HepG2 (cell line): ENCODE measurements at regions not wholly inside any gene's neighbourhood (a gene's known extent, or its start where the extent isn't known, plus 50 kb on each side); places are given as distances from the start of the nearest gene placed in this dataset.

Experiments used
- ATAC-seq: fragments of 200-7000 bp; cut with Tn5 transposase; 3 replicates; pipeline ENCODE4 v1.9.1; 2020; ENCODE audit warnings: mild to moderate bottlenecking, moderate library complexity
- BruUV-seq: library from RNA; stranded (reverse); fragments of 400-500 nt; replicated peaks from 2 replicates; lab custom pipeline; 2021; lab: Mats Ljungman, UMichigan
- CTCF ChIA-PET: fragments of 300-600 bp; formaldehyde crosslinking; extraction: SDS; loops from one replicate; lab custom pipeline; 2021; ENCODE audit warnings: low total read pairs, inconsistent platforms, low intra/inter-chr PET ratio; lab: Yijun Ruan, JAX
- POLR2A ChIA-PET: fragments of 350-600 bp; sonication (Branson Sonifier 250); formaldehyde crosslinking; loops from one replicate; lab custom pipeline; 2020; ENCODE audit warnings: antibody characterized with exemption, inconsistent platforms; lab: Yijun Ruan, JAX
- DNase-seq: peaks from one replicate; pipeline ENCODE4 v3.0.0-alpha.2; 2015; ENCODE audit warnings: low spot score
- FAIRE-seq: peaks from 3 replicates; lab custom pipeline; 2011; peaks lifted over from hg19 to GRCh38; lab: Jason Lieb, UNC
- H2AFZ ChIP-seq: one replicate; pipeline ENCODE4 v1.6.1; 2011; ENCODE audit warnings: low read length, inconsistent platforms
- H3K27ac ChIP-seq: fragments of 300-600 bp; 3 replicates; pipeline ENCODE4 v1.8.0; 2011; ENCODE audit warnings: mixed run types, mild to moderate bottlenecking, mixed read lengths, low read length, inconsistent platforms; ENCODE audit not compliant: insufficient read depth; ENCODE audit errors: extremely low read length
- H3K27me3 ChIP-seq, 2 experiments: fragments of 200-600 bp in 1 of 2; 2 replicates in 1 of 2; 3 replicates in 1 of 2; pipeline versions ENCODE4 v1.6.0 to v1.8.0; 2011; ENCODE audit warnings: low read length in 2 of 2, mild to moderate bottlenecking in 2 of 2, moderate library complexity in 2 of 2, inconsistent platforms in 1 of 2; ENCODE audit not compliant: insufficient read depth in 2 of 2, control insufficient read depth in 1 of 2
- H3K36me3 ChIP-seq, 2 experiments: fragments of 200-600 bp in 1 of 2; replicated peaks in 1 of 2; 2 replicates in 1 of 2; 3 replicates in 1 of 2; pipeline versions ENCODE4 v1.5.1 to v1.8.0; 2011; ENCODE audit warnings: low read length in 2 of 2, inconsistent platforms in 1 of 2; ENCODE audit not compliant: insufficient read depth in 2 of 2, control insufficient read depth in 1 of 2
- H3K4me1 ChIP-seq: 2 replicates; pipeline ENCODE4 v1.5.1; 2012; ENCODE audit warnings: low read length, inconsistent platforms; ENCODE audit not compliant: insufficient read depth
- H3K4me2 ChIP-seq: 2 replicates; pipeline ENCODE4 v1.6.0; 2011; ENCODE audit warnings: low read depth, low read length, inconsistent platforms
- H3K4me3 ChIP-seq, 3 experiments: fragments of 200-600 bp in 1 of 3; sonication (generic), shearing (Covaris generic) in 1 of 3; replicated peaks in 1 of 3; 2 replicates each; pipeline ENCODE4 v1.5.1; 2011 to 2016; ENCODE audit warnings: low read length in 3 of 3, inconsistent platforms in 2 of 3, low read depth in 2 of 3, mild to moderate bottlenecking in 2 of 3, control low read depth in 1 of 3, mixed read lengths in 1 of 3; ENCODE audit not compliant: insufficient read depth in 1 of 3
- H3K79me2 ChIP-seq: one replicate; pipeline ENCODE4 v1.6.1; 2011; ENCODE audit warnings: low read length, inconsistent platforms; ENCODE audit not compliant: insufficient read depth
- H3K9ac ChIP-seq: 2 replicates; pipeline ENCODE4 v1.6.0; 2011; ENCODE audit warnings: mild to moderate bottlenecking, low read depth, low read length, inconsistent platforms; ENCODE audit not compliant: insufficient read depth
- H3K9me3 ChIP-seq: 2 replicates; pipeline ENCODE4 v1.5.1; 2012; ENCODE audit warnings: mild to moderate bottlenecking, low read length
- H4K20me1 ChIP-seq: 2 replicates; pipeline ENCODE4 v1.6.0; 2011; ENCODE audit warnings: inconsistent platforms, mild to moderate bottlenecking, low read length, moderate library complexity; ENCODE audit not compliant: insufficient read depth
- AGO2 ChIP-seq: fragments of 200-400 bp; formaldehyde crosslinking; optimal IDR thresholded peaks from 2 replicates; pipeline ENCODE3; 2017; ENCODE audit warnings: mild to moderate bottlenecking, low read depth, low read length, moderate library complexity
- GTF2F1 ChIP-seq: fragments of 150-350 bp; IDR thresholded peaks from 2 replicates; pipeline ENCODE4 v1.6.1; 2014; ENCODE audit warnings: low read length
- HNF1A ChIP-seq, 2 experiments: sonication (generic) in 1 of 2; formaldehyde crosslinking in 1 of 2; IDR thresholded peaks; 2 replicates each; pipeline versions ENCODE4 v1.4.0 to v1.6.1; 2016 to 2020; ENCODE audit warnings: borderline replicate concordance in 1 of 2, low read depth in 1 of 2, mild to moderate bottlenecking in 1 of 2, missing genetic modification reagents in 1 of 2
- KDM5B ChIP-seq: sonication (generic); formaldehyde crosslinking; IDR thresholded peaks from 2 replicates; pipeline ENCODE4 v1.4.0; 2020; ENCODE audit warnings: missing genetic modification reagents, mild to moderate bottlenecking, borderline replicate concordance
- KMT2A ChIP-seq: sonication (generic); formaldehyde crosslinking; IDR thresholded peaks from 2 replicates; pipeline ENCODE4 v1.4.0; 2020; ENCODE audit warnings: missing genetic modification reagents
- MAX ChIP-seq: IDR thresholded peaks from 2 replicates; pipeline ENCODE4 v1.6.1; 2012; ENCODE audit warnings: inconsistent platforms
- NR2F6 ChIP-seq, 2 experiments: IDR thresholded peaks; 2 replicates each; pipeline ENCODE4 v1.6.1; 2016; ENCODE audit warnings: antibody characterized with exemption in 1 of 2, mild to moderate bottlenecking in 1 of 2
- RAD51 ChIP-seq: fragments of 450-650 bp; IDR thresholded peaks from 2 replicates; pipeline ENCODE4 v1.6.1; 2016; ENCODE audit warnings: borderline replicate concordance
- SOX13 ChIP-seq, 3 experiments: fragments of 450-650 bp in 1 of 3; sonication (generic) in 1 of 3; formaldehyde crosslinking in 1 of 3; IDR thresholded peaks in 2 of 3; conservative IDR thresholded peaks in 1 of 3; 2 replicates each; pipeline versions ENCODE4 v1.5.0 to v1.6.1; 2016 to 2020; ENCODE audit warnings: antibody characterized with exemption in 1 of 3, mild to moderate bottlenecking in 1 of 3, missing compliant biosample characterization in 1 of 3, missing genetic modification reagents in 1 of 3, moderate library complexity in 1 of 3
- ZFX ChIP-seq: sonication (generic); formaldehyde crosslinking; IDR thresholded peaks from 2 replicates; pipeline ENCODE4 v1.4.0; 2020; ENCODE audit warnings: mild to moderate bottlenecking, low read depth, missing genetic modification reagents, moderate library complexity
- ZNF331 ChIP-seq: sonication (generic); formaldehyde crosslinking; IDR thresholded peaks from 2 replicates; pipeline ENCODE4 v1.4.0; 2020; ENCODE audit warnings: missing genetic modification reagents
- WGBS: methylation state at CpG from one replicate; pipeline ENCODE4 v1.1.6; 2017; ENCODE audit warnings: low lambda C conversion rate; 5-methylcytosine and 5-hydroxymethylcytosine counted together
- in situ Hi-C: cut with HindIII; loops from 2 replicates; pipeline ENCODE4 v1.10.0; 2017; ENCODE audit warnings: low pct_unique_long_range_greater_than_20kb; ENCODE audit not compliant: extremely low pct_ligation_motif_present
- intact Hi-C: fragments of 100-400 bp; cut with micrococcal nuclease; formaldehyde crosslinking; loops from one replicate; pipeline ENCODE4 v1.10.0; 2022; ENCODE audit not compliant: unreplicated experiment

GRCh38 chr15:93862791-93863190, 368.6 kb upstream of the MCTP2 start (continued):
- no peak for TF ChIP-seq HNF1A (IDR thresholded peaks at IDR 0.05; ENCODE audit: low read depth)
- TF ChIP-seq HNF1A (CRISPR knock-in tag; IDR thresholded peaks at IDR 0.05; ENCODE audit: borderline replicate concordance) = no peak

GRCh38 chr15:93861956-93862741, 369.2 kb upstream of the MCTP2 start:
- intact Hi-C loops = no loop called here
- no peak for FAIRE-seq
- no peak for ATAC-seq
- WGBS = 28% methylated on average over 5 of the region's 5 CpGs
- Histone ChIP-seq H3K9ac (no peak overlapping the region), H3K79me2 (no peaks in the 10 kb centered on the region), H3K36me3 (no peaks in the 10 kb centered on the region), H3K27ac (no peak overlapping the region), H3K4me1 (no peaks in the 10 kb centered on the region), H2AFZ (no peak overlapping the region), H3K27me3 (no peaks in the 10 kb centered on the region; a peak in 1 of 5 replicates), H3K9me3 (no peaks in the 10 kb centered on the region), H3K4me3 (no peak overlapping the region), H4K20me1 (no peaks in the 10 kb centered on the region), H3K4me2 (no peak overlapping the region)
- no peak for DNase-seq
- in situ Hi-C loops = no loop called here
- POLR2A ChIA-PET = no interaction called here
- BruUV-seq = no TSS peak
- CTCF ChIA-PET = no interaction called here
- no peak for TF ChIP-seq GTF2F1
- TF ChIP-seq RAD51 = no peak
- TF ChIP-seq NR2F6 (IDR thresholded peaks at IDR 0.05) = no peak
- no peak for TF ChIP-seq NR2F6 (CRISPR knock-in tag; IDR thresholded peaks at IDR 0.05)
- no peak for TF ChIP-seq AGO2
- no peak for TF ChIP-seq SOX13 (IDR thresholded peaks at IDR 0.05)
- TF ChIP-seq SOX13 (CRISPR knock-in tag; conservative IDR thresholded peaks at IDR 0.05 in 1 of 2, IDR thresholded peaks at IDR 0.05 in 1 of 2) = no peak
- TF ChIP-seq ZNF331 = no peak
- TF ChIP-seq KDM5B (CRISPR knock-in tag) = no peak
- TF ChIP-seq KMT2A (CRISPR knock-in tag) = no peak
- TF ChIP-seq ZFX = no peak
- TF ChIP-seq MAX = no peak
